ENCODE measurements at regions not wholly inside any gene's neighbourhood (a gene's known extent, or its start where the extent isn't known, plus 50 kb on each side); places are given as distances from the start of the nearest gene placed in this dataset.

DNA sequence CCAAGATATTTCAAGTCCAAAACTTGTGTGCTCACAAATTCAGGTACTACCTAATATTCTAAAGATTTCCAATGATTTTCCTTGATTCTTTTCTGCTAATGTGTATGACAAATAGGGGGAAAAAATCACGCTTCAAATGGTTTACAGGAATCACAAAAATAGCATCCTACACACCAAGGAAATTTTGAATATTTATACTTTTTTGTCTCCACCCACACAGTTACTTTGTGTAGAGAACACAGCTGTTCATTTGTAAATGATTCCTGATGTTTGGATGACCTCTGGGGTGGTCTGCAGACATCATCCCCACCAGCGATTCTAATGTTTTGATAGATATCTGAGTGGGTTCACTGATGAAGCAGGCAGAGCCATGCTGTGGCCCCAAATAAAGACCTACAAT lies 260.6 kb upstream of the NCKAP5 start:
- H2AFZ ChIP-seq (ENCODE audit: low read depth, low read length, poor library complexity, severe bottlenecking): no peak overlapping the region
- no peaks in the 10 kb centered on the region for H3K4me1 ChIP-seq (ENCODE audit: control insufficient read depth in 1 of 2, insufficient read depth in 2 of 2, low read length in 2 of 2)
- H3K79me2 ChIP-seq (ENCODE audit: insufficient read depth, low read length): no peaks in the 10 kb centered on the region
- ATAC-seq (no peak), DNase-seq (ENCODE audit: low read depth, low spot score) (no peak)
- no peak overlapping the region for H3K4me3 ChIP-seq (replicated peaks in 1 of 2; ENCODE audit: low read depth in 1 of 2, low read length in 2 of 2)
- no peak overlapping the region for H3K4me2 ChIP-seq (ENCODE audit: low read length)
- no peaks in the 10 kb centered on the region for H3K9me2 ChIP-seq (ENCODE audit: insufficient read depth)
- BruUV-seq (replicated peaks): no TSS peak
- H3K9me3 ChIP-seq (ENCODE audit: control insufficient read depth in 1 of 2, insufficient read depth in 1 of 2, low read depth in 1 of 2, low read length in 2 of 2): no peaks in the 10 kb centered on the region
- H3K27me3 ChIP-seq (ENCODE audit: insufficient read depth, low read length): no peaks in the 10 kb centered on the region
- H3K36me3 ChIP-seq (ENCODE audit: control insufficient read depth in 1 of 2, insufficient read depth in 2 of 2, low read length in 2 of 2): no peaks in the 10 kb centered on the region
- ChIA-PET POLR2A (no interaction called here), CTCF (interaction anchor here (1.3 kb wide), 1 partner anchor 15 kb away, joined by 4 read pairs; no protein-coding TSS in a partner anchor), RAD21 (ENCODE audit: low non-redundant PET in 1 of 2, low total read pairs in 2 of 2, uncharacterized antibody in 2 of 2, unreplicated experiment in 2 of 2) (no interaction called here)
- TF ChIP-seq, protein P1, sequence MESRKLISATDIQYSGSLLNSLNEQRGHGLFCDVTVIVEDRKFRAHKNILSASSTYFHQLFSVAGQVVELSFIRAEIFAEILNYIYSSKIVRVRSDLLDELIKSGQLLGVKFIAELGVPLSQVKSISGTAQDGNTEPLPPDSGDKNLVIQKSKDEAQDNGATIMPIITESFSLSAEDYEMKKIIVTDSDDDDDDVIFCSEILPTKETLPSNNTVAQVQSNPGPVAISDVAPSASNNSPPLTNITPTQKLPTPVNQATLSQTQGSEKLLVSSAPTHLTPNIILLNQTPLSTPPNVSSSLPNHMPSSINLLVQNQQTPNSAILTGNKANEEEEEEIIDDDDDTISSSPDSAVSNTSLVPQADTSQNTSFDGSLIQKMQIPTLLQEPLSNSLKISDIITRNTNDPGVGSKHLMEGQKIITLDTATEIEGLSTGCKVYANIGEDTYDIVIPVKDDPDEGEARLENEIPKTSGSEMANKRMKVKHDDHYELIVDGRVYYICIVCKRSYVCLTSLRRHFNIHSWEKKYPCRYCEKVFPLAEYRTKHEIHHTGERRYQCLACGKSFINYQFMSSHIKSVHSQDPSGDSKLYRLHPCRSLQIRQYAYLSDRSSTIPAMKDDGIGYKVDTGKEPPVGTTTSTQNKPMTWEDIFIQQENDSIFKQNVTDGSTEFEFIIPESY (IDR thresholded peaks at IDR 0.05; ENCODE audit: extremely low read depth, insufficient replicate concordance, low read length): no peak
- no peak for TF ChIP-seq EZH2 (IDR thresholded peaks at IDR 0.05)
- TF ChIP-seq, protein P2, sequence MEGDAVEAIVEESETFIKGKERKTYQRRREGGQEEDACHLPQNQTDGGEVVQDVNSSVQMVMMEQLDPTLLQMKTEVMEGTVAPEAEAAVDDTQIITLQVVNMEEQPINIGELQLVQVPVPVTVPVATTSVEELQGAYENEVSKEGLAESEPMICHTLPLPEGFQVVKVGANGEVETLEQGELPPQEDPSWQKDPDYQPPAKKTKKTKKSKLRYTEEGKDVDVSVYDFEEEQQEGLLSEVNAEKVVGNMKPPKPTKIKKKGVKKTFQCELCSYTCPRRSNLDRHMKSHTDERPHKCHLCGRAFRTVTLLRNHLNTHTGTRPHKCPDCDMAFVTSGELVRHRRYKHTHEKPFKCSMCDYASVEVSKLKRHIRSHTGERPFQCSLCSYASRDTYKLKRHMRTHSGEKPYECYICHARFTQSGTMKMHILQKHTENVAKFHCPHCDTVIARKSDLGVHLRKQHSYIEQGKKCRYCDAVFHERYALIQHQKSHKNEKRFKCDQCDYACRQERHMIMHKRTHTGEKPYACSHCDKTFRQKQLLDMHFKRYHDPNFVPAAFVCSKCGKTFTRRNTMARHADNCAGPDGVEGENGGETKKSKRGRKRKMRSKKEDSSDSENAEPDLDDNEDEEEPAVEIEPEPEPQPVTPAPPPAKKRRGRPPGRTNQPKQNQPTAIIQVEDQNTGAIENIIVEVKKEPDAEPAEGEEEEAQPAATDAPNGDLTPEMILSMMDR (IDR thresholded peaks at IDR 0.05 in 2 of 3, conservative IDR thresholded peaks at IDR 0.05 in 1 of 3; ENCODE audit: borderline replicate concordance in 1 of 3, insufficient read depth in 1 of 3, low read depth in 2 of 3, low read length in 2 of 3): no peak
- TF ChIP-seq JUND (IDR thresholded peaks at IDR 0.05): no peak
- no peak for TF ChIP-seq ZNF274 (IDR thresholded peaks at IDR 0.05; ENCODE audit: low read depth, low read length)
- no peak for TF ChIP-seq FOSL1 (IDR thresholded peaks at IDR 0.05; ENCODE audit: low read depth)
- no peak for TF ChIP-seq SP1 (IDR thresholded peaks at IDR 0.05; ENCODE audit: low read depth)
- TF ChIP-seq, protein P3, sequence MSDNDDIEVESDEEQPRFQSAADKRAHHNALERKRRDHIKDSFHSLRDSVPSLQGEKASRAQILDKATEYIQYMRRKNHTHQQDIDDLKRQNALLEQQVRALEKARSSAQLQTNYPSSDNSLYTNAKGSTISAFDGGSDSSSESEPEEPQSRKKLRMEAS (IDR thresholded peaks at IDR 0.05): no peak
- no peak for TF ChIP-seq CEBPB (IDR thresholded peaks at IDR 0.05; ENCODE audit: low read depth)
- no peak for TF ChIP-seq POLR2A (IDR thresholded peaks at IDR 0.05; ENCODE audit: borderline replicate concordance, extremely low read depth, insufficient read depth, insufficient read length)
- no peak for TF ChIP-seq CBX3 (IDR thresholded peaks at IDR 0.05; ENCODE audit: low read depth)
- no peak for TF ChIP-seq ZFX (IDR thresholded peaks at IDR 0.05)
- TF ChIP-seq EZH2phosphoT487 (IDR thresholded peaks at IDR 0.05; ENCODE audit: borderline replicate concordance): no peak
- no peak for TF ChIP-seq RAD21 (IDR thresholded peaks at IDR 0.05; ENCODE audit: low read depth)
- TF ChIP-seq, protein P4, sequence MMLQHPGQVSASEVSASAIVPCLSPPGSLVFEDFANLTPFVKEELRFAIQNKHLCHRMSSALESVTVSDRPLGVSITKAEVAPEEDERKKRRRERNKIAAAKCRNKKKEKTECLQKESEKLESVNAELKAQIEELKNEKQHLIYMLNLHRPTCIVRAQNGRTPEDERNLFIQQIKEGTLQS (IDR thresholded peaks at IDR 0.05): no peak
- no peak for TF ChIP-seq TCF7L2 (IDR thresholded peaks at IDR 0.05; ENCODE audit: borderline replicate concordance, extremely low read depth, insufficient read depth, insufficient read length)
- H4K20me1 ChIP-seq (ENCODE audit: insufficient read depth): no peaks in the 10 kb centered on the region
- H3K9ac ChIP-seq (ENCODE audit: low read length): no peak overlapping the region
- intact Hi-C loops (cut with micrococcal nuclease): no loop called here
- no peak overlapping the region for H3K27ac ChIP-seq (ENCODE audit: low read depth, low read length)
